Astrocyte (in vitro differentiated cells and primary cell): ENCODE measurements at regions not wholly inside any gene's neighbourhood (a gene's known extent, or its start where the extent isn't known, plus 50 kb on each side); places are given as distances from the start of the nearest gene placed in this dataset.

Experiments
- EZH2 ChIP-seq: IDR thresholded peaks from 2 replicates; pipeline ENCODE4 v1.6.1; 2012; ENCODE audit warnings: mild to moderate bottlenecking, low read length, inconsistent platforms; ENCODE audit not compliant: insufficient read depth
- TF ChIP-seq, protein P1 (sequence below): IDR thresholded peaks from 2 replicates; pipeline ENCODE4 v1.5.1; 2011; ENCODE audit warnings: low read depth, mild to moderate bottlenecking, inconsistent platforms, low read length, moderate library complexity; ENCODE audit not compliant: insufficient read depth

DNA sequence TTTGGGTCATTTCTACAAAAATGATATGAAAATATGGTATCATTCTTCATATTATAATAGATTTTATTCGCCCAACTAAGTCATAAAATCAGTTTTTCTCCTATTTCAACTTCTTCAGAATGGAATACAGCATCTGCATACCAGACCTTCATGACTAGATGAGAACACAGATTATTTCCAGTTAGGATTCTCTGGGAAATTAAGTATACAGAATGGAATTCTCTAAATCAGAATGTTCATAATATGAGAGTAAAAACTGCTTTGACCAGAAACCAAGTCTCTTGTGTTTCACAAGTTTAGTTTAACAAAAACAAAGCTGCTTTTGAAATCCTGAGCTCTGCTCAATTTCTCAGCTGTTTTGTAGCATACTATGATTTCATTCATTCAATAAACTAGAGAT, 160.3 kb upstream of the SEMA3A start:
- TF ChIP-seq, protein P1, sequence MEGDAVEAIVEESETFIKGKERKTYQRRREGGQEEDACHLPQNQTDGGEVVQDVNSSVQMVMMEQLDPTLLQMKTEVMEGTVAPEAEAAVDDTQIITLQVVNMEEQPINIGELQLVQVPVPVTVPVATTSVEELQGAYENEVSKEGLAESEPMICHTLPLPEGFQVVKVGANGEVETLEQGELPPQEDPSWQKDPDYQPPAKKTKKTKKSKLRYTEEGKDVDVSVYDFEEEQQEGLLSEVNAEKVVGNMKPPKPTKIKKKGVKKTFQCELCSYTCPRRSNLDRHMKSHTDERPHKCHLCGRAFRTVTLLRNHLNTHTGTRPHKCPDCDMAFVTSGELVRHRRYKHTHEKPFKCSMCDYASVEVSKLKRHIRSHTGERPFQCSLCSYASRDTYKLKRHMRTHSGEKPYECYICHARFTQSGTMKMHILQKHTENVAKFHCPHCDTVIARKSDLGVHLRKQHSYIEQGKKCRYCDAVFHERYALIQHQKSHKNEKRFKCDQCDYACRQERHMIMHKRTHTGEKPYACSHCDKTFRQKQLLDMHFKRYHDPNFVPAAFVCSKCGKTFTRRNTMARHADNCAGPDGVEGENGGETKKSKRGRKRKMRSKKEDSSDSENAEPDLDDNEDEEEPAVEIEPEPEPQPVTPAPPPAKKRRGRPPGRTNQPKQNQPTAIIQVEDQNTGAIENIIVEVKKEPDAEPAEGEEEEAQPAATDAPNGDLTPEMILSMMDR, result no peak
- no peak for TF ChIP-seq EZH2
